HG03565 (cell line): ENCODE measurements at regions not wholly inside any gene's neighbourhood (a gene's known extent, or its start where the extent isn't known, plus 50 kb on each side); places are given as distances from the start of the nearest gene placed in this dataset.

Experiments used
- ATAC-seq: cut with Tn5 transposase; IDR thresholded peaks from one replicate; pipeline ENCODE4 v1.9.1; 2021; ENCODE audit warnings: mild to moderate bottlenecking, moderate library complexity; ENCODE audit not compliant: unreplicated experiment

DNA sequence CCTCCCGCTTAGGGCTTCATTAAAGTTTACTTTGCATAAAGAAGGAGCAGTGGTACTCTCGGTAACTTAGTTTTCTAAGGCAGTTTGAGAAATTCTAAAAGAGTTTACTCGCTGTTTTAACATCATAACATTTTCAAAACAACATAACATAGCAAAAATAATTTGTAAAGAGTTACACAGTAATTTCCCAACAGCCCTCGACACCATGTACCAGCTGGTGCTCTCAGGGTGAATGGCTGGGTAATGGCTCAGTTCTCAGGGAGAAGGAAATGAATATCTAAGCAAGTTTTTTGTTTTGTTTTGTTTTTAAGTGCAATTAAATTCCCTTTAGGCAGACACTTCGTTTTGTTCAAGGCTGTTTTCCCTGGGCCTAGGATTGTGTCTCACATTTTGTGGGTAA, 435.3 kb downstream of the C4orf33 start:
- ATAC-seq, result no peak

DNA sequence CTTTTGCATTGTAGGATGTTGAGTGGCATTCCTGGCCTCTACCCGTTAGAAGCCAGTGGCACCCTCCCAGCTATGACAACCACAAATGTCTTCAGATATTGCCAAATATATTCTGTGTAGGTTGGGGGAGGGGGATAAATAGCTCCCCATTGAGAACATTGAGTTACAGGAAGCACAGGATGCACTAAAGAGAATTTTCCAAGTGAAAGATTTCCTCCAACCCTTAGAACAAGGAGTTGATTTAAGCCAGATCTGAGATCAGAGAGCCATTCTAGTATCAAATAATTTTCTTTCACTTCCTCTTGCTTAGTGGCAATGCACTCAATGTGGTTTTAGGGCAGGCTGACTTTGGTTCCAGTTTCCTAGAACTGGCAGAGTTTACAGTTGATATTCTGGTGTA, 436.6 kb downstream of the C4orf33 start:
- peak; percentile 74 for ATAC-seq

DNA sequence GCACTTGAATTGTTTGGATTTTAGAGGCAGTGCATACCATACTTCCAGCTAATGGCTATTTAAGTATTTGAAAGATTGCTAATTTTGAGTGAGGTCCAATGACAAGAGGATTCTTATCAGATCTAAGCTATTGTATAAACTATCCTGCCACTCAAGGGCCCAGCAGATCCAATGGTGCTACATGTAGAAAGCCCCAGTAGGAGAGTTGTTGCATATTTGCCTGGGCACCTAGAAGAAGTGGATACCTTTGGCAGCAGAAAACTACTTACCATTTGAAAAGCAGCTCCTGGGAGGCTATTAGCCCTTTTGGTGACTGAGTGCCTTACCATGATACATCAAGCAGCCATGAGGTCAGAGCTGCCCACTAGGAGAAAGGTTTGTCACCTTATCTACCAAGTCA, 447.3 kb downstream of the C4orf33 start:
- ATAC-seq, result no peak

DNA sequence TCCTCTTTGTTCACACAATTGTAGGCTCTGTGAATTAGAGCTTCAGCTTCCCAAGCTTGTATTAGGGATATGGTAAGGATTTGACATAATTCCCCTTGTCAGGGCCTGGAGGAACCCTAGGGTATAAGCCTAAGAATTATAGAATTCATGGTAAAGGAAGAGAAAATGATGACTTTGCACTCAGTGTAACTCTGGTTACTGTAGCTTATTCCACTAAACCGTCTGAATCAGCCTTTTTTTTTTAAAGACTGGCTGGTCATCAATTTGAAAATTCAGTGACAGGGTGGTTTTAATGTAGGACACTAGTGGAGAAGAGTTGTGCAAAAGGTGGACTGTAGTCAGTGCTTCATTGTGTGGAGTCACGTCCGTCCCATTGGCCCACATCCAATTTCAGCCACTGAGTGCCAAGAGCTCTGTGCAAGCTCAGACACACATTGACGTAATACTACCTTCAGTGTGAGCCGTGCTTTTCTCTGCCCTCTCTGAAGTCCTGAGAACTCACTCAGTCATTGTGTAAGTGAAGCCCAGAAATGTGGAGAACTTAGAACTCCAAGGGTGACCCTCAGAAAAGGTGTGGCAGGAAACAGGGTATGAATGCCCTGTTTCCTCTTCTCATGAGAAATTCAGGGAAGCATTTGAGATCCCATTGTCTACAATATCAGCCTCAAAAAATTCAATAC, 449.8 kb downstream of the C4orf33 start:
- ATAC-seq, result no peak

DNA sequence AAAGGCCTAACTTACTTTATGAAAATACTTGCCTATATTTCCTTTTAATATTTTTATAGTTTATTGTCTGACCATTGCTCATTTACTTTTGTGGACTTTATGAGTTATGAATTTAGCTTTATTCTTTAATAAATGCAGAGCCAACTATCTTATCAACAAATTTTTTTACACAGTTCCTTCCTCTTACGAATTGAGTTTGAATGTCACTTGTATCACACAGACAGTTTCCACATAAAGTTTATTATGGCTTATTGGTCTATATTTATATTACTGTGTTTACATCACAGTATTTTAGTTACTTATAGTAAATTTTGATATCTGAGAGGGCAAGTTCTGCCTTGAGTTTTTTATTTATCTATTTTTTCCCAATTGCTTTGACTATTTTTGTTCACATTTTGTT, 450.6 kb downstream of the C4orf33 start:
- no peak for ATAC-seq

DNA sequence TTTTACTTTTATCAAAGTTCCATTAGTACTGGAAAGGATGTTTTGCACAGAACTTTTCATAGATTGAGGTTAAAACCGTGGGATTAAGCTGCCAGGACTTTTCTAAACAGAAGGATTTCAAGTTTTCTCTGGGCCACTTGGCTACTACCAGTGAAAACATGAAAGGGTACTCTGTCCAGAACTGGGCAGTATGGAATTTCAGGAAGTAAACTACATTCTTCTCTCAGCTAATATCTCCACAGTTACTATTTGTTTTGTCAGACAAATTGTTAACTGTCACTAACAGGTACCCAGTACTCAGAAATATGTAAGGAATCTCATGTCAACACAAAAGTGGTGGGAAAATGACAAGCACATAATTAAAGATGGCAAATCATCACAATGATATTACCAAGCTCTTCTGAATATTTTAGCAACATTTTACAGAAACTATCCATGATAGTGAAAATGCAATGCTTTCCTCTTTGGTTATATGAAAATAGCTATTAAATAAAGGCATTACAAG, 454.4 kb downstream of the C4orf33 start:
- ATAC-seq, result no peak

DNA sequence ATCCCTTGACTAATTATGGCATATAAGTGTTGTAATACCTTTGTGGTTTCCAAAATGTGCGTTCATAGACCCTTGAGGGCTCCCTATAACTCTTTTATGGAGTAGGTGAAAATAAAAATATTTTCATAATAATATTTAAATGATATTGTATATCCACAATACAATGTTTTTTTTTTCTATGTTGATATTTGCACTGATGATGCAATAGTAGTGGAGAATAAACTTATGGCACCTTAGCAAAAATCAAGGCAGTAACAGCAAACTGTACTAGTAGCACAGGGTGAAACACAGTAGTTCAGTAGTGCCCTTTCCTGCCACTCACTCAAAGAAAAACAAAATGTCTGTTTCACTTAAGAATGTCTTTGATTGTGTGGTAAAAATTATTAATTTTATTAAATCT, 465.3 kb downstream of the C4orf33 start:
- ATAC-seq, result no peak

DNA sequence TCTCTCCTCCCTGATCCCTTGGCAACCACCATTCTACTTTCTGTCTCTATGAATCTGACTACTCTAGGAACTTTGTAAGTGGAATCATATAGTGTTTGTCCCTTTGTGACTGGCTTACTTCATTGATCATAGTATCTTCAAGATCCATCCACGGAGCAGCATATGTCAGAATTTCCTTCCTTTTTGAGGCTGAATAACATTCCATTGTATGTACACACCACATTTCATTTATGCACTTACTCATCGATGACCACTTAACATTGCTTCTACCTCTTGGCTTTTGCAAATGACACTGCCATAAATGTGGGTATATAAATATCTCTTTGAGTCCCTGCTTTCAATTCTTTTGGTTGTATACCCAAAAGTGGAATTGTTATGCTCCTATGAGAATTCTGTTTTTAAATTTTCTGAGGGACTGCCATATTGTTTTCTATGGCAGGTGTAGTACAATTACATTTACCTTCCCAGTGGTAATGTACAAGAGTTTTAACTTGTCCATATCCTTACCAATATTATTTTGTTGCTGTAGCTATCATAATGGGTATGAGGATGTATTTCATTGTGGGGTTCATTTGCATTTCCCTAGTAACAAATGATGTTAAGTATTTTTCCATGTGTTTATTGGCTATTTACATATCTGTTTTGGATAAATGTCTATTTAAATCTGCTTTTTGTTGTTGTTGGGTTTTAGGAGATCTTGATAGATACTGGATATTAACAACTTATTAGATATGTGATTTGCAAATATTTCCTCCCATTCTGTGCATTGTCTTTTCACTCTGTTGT, 466.1 kb downstream of the C4orf33 start:
- ATAC-seq, result no peak

DNA sequence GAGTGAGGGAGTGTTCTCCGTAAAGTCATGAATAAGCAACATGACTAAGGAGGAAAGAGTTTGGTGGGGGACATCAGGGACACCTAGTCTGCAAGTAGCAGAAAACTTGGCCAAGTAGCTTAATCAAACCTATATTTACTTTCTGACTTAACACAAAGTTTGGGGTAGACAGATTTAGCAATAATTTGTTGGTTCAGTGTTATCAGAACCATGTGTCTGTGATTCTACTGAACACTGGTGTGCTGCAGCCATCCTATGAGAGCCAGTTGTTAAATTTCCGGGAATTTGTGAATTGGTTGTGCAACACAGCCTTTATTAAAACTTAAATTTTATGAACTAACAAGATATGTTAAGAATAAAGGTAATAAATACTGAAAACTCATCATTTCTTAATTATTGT, 469.3 kb downstream of the C4orf33 start:
- no peak for ATAC-seq

DNA sequence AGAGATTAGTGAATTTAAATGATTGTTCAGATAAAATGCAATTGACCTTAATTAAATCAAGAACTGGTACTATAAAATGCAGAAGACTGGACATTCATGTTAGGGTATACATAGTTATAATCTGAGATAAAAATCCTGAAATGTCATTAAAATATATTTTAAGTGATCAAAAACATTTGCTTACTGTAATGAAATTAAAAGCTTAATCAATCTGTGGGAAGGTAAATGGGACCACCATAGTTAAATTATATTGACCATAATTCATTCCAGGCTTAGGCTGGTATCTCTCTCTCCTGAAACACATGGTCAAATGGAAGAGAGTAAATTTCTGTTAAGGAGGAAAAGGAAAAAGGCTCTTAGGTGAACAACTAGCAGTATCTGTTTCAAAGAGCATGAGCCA, 474.4 kb downstream of the C4orf33 start:
- ATAC-seq, result no peak

DNA sequence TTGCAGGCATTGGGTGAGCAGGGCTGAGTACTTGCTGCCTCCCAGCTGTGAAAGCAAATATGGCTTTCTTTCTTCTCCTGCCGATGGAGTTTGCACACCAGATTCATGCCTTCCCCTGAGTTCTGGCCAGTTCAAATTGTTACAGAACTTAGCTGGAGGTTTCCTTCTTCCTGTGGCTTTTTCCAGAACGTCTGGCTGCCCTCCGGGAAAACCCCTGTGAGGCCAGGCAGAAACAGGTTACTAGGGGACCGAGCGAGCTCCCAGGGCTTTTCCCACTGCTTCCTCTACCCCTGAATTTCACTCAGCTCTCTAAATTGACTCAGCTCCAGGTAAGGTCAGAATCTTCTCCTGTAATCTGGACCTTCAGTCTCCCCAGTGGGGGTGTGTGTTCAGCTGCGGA, 482.4 kb downstream of the C4orf33 start:
- ATAC-seq, result no peak

DNA sequence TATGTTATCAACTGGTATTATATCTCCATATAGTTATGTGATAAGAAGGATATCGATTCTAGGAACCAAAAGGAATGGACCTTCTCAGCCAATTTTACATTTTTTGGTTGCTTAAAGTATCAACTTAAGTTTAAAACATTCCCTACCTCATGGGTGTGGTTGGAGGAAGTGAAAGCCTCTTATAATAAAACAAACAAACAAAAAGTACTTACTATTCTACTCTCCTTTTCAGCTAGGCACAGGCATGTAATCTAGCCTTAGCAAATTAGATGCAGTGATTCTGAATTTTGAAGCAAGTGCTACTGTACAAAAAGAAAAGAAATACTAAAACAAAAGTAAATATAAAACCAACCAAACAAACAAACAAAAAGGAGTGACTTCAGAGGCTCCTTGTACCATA, 485.4 kb downstream of the C4orf33 start:
- no peak for ATAC-seq

DNA sequence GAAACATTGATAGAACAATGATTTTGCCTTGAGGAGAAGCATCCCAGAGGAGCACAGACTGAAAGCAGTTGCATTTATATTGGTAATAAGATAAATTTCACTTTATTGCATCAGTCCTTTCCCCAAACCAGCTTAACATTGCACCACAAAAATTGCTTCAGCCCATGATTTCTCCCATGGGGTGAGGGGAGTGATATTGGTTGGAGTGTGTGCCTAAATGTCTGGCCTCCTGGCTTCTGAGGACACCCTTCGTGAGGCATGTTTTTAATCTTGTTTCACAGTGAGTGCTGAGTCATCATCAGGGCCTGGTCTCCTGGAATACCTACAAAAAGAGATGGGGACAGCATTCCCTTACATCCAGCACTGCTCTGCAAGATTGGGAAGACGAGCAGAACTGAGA, 487.9 kb downstream of the C4orf33 start:
- ATAC-seq, result no peak

DNA sequence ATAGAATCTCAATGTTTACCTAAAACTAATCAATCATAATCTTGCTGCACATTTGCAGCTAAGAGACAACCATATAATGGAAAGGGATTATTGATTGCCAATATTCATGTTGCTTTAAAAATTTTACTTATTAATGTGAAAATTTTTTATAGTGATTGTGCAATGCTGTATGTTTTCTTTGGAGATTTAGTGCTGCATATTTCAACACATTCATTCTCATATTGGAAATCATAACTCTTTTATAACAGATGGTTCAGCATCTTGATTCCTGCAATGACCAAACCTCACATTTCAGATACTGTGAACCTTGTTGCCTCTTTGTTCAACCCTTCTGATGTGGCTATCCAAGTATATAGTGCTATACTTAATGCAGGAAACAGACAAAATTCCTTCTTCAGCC, 502.6 kb downstream of the C4orf33 start:
- ATAC-seq, result no peak

DNA sequence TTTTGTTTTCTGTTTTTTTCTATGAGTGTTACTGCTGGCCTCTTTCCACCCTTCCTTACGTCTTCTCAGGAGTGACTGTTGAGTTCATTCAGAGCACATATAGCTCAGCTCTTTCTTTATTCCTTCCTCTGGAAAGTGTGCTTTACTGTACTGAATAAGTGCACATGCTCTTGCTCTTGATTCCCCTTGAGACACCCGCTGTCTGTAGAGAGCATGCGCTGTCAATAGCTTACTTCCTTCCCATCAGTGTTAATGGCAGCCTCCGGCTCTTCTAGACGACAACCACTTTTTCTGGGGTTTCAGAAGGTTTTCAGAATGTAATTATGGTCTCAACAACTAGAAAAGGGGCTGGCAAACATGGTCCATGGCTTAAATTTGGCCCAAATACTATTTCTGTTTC, 504.9 kb downstream of the C4orf33 start:
- no peak for ATAC-seq

DNA sequence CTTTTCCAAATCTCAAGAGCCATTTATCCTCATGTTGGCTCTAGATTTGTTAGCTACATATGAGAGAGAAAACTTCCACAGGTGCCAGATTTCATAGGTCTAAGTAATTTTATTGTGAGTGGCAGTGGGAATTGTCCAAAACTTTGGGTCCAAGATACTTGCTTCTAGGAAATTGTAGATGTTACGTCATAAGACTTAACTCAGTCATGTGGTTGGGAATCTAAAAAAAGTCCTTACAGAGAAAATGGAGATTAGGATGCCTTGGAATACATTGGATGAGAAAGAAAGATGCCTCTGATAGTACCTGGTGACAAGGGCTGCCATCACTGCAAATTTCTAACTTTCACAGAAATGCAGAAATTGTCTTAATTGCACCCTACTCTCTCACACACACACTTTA, 506.5 kb downstream of the C4orf33 start:
- no peak for ATAC-seq

DNA sequence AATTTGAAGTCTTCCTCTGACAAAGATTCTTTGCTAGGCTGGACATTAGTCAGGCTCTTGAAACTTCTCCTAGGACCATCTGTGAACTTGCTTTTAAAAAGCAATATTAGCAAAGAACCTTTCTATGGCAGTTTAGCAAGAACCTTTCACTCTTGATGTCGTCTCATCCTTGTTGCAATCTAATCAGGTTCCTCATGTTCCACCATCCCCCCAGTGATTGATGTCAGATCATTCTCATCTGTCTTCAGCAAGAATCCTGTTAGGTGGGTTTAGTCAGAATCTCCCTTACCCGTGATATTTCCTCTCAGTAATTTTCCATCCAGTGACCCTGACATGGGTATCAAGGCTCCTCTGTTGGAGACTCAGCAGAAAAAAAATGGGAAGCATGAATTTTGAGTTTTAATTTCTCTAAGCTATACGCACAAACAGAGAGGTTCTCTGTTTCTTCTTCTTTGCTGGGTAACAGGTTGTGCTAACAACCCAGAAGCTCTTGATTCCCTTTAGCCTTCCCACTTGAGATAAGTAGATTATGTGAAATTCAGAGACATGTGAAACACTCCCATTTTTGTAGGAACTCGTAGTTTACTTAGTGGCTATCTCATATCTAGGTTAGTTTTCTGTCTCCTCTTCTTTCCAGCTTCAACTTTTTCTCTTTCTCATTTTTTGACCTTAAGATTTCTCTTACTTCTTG, 507.4 kb downstream of the C4orf33 start:
- no peak for ATAC-seq

DNA sequence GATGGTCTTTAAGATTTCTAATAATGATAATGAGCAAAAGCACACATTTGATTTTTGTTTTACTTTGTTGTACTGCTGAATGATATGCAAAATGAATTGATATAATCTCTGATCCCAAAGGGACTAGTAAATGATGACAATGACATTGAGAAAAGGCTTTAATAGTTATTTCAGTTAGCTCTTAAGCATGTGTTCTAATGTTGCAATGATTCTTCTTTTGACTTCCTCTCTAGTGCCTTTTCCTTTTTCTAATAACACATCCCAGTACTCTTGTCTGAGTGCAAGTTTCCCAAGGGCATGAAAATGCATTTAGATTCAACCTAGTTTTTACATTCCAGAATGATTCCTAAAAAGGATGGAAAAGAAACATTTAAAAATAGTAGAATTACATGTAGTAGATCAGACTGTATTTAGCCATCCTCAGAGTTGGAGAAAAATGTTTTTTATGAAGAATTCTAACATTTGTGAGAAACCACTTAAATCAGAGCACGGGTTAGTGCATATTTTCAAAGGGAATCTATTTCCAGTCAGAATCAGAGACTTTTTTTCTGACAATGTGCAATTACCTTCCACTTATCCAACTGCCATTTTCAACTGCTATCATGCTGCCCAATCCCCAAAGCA, 508.8 kb downstream of the C4orf33 start:
- ATAC-seq, result no peak

DNA sequence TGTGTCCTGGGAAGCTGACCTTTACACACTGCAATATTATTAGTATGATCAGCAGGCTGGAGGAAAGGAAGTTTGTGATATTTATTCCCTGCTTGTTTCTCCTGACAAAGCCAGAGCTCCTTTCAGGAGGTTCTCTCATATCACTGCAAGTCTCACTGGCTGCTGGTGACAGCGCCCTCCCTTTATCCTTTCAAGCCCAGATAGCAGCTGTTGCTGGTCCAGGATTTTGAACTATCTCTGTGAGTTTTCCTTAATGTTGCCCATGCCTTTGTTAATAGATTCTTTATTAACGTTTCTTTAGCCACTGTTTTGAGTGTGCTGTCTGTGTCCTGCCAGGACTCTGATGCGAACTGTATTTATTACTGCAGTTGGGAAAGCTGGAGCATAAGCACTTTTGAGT, 518.7 kb downstream of the C4orf33 start:
- ATAC-seq, result no peak

DNA sequence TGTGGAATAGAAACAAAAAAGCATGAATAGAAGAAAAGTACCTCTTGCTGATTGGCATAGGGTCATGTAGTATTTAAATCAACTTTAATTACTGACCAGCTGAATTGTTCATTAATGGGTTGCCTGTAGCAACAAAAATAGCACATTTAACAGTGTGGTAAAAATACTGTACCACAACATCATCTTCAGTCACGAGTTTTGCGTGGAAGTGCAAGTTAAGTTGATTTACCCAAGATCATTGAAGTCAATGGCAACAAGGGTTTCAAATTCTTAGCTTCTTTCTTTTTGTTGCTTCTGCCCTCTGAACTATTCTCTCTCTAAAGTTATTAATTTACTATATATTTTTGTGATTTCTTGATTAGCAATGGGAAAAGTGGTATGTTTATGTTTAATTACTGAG, 526.6 kb downstream of the C4orf33 start:
- ATAC-seq, result no peak

DNA sequence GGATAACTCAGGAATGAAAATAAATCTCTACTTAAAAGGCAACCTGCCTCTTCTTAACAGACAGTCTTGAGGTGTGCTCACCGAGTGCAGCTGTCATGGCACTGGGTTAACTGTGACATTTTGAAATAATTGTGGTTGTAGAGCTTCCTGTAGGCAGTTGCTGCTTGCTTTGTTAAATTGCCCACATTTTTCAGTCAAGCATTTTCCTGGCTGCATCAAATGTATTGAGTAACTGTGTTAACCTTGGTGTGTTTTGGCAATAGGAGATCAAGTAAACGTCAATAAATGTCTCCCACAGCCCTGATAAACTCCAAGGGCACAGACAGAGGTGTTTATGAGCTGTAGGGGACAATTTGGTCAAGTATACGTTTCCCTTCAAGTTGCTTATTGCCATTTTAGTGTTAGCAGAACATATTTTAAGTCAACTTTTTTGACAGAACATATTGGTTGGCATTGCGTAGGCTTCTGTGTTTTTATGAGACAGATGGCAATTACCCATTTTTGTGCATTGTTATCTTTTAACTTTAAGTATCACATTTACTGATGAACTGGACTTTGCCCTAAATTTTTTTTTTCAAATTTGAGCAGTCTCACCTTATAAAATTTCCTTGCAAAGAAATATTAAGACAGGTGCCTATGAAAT, 527.4 kb downstream of the C4orf33 start:
- ATAC-seq, result no peak
